Fibroblast of pulmonary artery (primary cell): ENCODE measurements at regions not wholly inside any gene's neighbourhood (a gene's known extent, or its start where the extent isn't known, plus 50 kb on each side); places are given as distances from the start of the nearest gene placed in this dataset.

Experiments used
- DNase-seq: peaks from one replicate; pipeline ENCODE4 v3.0.0-alpha.2; 2010; ENCODE audit warnings: low read depth
- H3K4me3 ChIP-seq: replicated peaks from 2 replicates; pipeline ENCODE4 v1.5.1; 2011; ENCODE audit warnings: low read depth, mild to moderate bottlenecking, control low read depth, low read length, moderate library complexity
- TF ChIP-seq, protein P1 (sequence below): IDR thresholded peaks from 2 replicates; pipeline ENCODE4 v1.5.1; 2011; ENCODE audit warnings: mild to moderate bottlenecking, control low read depth, low read length, inconsistent platforms; ENCODE audit errors: missing control alignments

DNA sequence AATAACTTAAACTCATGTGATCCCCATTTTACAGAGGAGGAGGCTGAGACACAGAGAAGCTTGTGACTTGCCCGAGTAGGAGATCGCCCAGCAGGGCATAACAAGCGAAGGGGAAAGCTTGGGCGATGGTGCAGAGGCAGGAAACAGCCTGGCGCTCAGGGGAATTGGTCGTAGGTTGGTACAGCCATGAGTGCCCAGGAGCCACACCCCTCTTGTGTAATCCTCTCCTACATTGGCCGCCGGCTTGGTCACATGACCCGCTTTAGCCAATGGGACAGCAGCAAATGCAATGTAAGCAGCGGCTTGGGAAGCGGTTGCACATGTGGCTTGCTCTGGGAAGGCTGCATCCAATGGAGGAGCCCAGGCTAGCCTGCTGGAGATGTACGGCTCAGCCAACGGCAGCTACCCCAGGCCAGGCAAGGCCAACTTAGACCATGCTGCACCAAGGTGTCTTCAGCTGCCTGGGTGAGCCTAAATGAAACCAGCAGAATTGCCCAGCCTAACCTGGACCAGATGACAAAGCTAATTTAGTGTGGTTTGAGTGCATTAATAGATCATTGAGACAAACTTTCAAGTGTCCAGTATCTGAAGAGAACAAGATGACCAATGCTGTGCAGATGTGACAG, 50.3 kb upstream of the SLC6A6 start:
- no peak for DNase-seq
- TF ChIP-seq, protein P1, sequence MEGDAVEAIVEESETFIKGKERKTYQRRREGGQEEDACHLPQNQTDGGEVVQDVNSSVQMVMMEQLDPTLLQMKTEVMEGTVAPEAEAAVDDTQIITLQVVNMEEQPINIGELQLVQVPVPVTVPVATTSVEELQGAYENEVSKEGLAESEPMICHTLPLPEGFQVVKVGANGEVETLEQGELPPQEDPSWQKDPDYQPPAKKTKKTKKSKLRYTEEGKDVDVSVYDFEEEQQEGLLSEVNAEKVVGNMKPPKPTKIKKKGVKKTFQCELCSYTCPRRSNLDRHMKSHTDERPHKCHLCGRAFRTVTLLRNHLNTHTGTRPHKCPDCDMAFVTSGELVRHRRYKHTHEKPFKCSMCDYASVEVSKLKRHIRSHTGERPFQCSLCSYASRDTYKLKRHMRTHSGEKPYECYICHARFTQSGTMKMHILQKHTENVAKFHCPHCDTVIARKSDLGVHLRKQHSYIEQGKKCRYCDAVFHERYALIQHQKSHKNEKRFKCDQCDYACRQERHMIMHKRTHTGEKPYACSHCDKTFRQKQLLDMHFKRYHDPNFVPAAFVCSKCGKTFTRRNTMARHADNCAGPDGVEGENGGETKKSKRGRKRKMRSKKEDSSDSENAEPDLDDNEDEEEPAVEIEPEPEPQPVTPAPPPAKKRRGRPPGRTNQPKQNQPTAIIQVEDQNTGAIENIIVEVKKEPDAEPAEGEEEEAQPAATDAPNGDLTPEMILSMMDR: no peak

More for the DNA sequence above, 50.3 kb upstream of the SLC6A6 start:
- H3K4me3 ChIP-seq: no peak overlapping the region
